BJ (cell line): ENCODE measurements at regions not wholly inside any gene's neighbourhood (a gene's known extent, or its start where the extent isn't known, plus 50 kb on each side); places are given as distances from the start of the nearest gene placed in this dataset.
"Not testable (repeated sequence)": the region's sequence is repeated elsewhere in the genome, so short reads cannot be mapped to it uniquely, and the experiment has no call there.

Experiments
- CTCF ChIA-PET: fragments of 350-600 bp; formaldehyde crosslinking; extraction: SDS; loops from one replicate; lab custom pipeline; 2021; ENCODE audit warnings: antibody characterized with exemption, inconsistent platforms; lab: Yijun Ruan, JAX
- POLR2A ChIA-PET: fragments of 300-600 bp; sonication (Branson Sonifier 250); formaldehyde crosslinking; extraction: SDS; loops from one replicate; lab custom pipeline; 2021; ENCODE audit warnings: antibody characterized with exemption; lab: Charles Lee
- DNase-seq: peaks from one replicate; pipeline ENCODE4 v3.0.0-alpha.2; 2011; ENCODE audit warnings: low read depth
- H3K27me3 ChIP-seq: 2 replicates; pipeline ENCODE4 v1.6.0; 2011; ENCODE audit warnings: low read length; ENCODE audit not compliant: control insufficient read depth, insufficient read depth
- H3K36me3 ChIP-seq: 2 replicates; pipeline ENCODE4 v1.5.1; 2011; ENCODE audit warnings: low read length; ENCODE audit not compliant: control insufficient read depth, insufficient read depth
- H3K4me3 ChIP-seq: 2 replicates; pipeline ENCODE4 v1.5.1; 2011; ENCODE audit warnings: low read depth, mild to moderate bottlenecking, control low read depth, low read length
- TF ChIP-seq, protein P1 (sequence below): IDR thresholded peaks from 2 replicates; pipeline ENCODE4 v1.5.1; 2011; ENCODE audit warnings: low read depth, mild to moderate bottlenecking, control low read depth, inconsistent platforms, low read length, moderate library complexity; ENCODE audit not compliant: insufficient read depth

- DNase-seq: no peak
- no peaks in the 10 kb centered on the region for H3K36me3 ChIP-seq
- ChIA-PET POLR2A (no interaction called here), CTCF (no interaction called here)
- TF ChIP-seq, protein P1, sequence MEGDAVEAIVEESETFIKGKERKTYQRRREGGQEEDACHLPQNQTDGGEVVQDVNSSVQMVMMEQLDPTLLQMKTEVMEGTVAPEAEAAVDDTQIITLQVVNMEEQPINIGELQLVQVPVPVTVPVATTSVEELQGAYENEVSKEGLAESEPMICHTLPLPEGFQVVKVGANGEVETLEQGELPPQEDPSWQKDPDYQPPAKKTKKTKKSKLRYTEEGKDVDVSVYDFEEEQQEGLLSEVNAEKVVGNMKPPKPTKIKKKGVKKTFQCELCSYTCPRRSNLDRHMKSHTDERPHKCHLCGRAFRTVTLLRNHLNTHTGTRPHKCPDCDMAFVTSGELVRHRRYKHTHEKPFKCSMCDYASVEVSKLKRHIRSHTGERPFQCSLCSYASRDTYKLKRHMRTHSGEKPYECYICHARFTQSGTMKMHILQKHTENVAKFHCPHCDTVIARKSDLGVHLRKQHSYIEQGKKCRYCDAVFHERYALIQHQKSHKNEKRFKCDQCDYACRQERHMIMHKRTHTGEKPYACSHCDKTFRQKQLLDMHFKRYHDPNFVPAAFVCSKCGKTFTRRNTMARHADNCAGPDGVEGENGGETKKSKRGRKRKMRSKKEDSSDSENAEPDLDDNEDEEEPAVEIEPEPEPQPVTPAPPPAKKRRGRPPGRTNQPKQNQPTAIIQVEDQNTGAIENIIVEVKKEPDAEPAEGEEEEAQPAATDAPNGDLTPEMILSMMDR: no peak
- no peaks in the 10 kb centered on the region for H3K27me3 ChIP-seq
- H3K4me3 ChIP-seq: no peak overlapping the region
Observed at GRCh38 chr4:19557161-19557560, 694.5 kb upstream of the SLIT2 start.

- CTCF ChIA-PET, H3K27me3 ChIP-seq, POLR2A ChIA-PET, H3K4me3 ChIP-seq, DNase-seq, H3K36me3 ChIP-seq: not testable (repeated sequence)
Observed at GRCh38 chr4:19556276-19556675, 695.4 kb upstream of the SLIT2 start.

DNA sequence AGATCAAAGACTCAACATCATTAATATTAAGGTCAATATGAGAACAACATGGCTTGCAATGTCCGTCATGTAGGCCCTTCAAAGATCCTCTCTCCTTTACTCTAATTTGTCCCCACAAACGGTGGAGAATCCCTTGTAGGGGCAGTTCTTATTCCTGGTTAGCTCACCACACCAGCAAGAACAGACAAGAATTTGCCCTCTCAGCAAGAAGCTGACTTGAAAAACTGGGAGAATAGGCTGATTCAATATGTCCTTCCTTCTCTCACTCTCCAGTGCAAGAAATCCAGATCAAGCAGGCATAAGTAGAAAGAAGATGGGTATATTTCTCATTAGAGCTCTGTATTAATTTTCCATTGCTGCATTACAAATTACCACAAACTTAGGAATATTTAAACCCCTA lies 704.2 kb upstream of the SLIT2 start:
- no peak overlapping the region for H3K4me3 ChIP-seq
- ChIA-PET POLR2A (no interaction called here), CTCF (no interaction called here)
- no peaks in the 10 kb centered on the region for H3K27me3 ChIP-seq
- TF ChIP-seq, protein P1: no peak
- no peaks in the 10 kb centered on the region for H3K36me3 ChIP-seq
- DNase-seq: no peak

- POLR2A ChIA-PET: no interaction called here
Observed at GRCh38 chr4:19544446-19545125, 707.1 kb upstream of the SLIT2 start.

GRCh38 chr4:19540859-19541540 lies 710.7 kb upstream of the SLIT2 start:
- Histone ChIP-seq H3K36me3 (no peaks in the 10 kb centered on the region), H3K4me3 (no peak overlapping the region), H3K27me3 (no peaks in the 10 kb centered on the region)
- CTCF ChIA-PET: no interaction called here
- POLR2A ChIA-PET: no interaction called here
- DNase-seq: no peak
- TF ChIP-seq, protein P1: no peak

More at GRCh38 chr4:19544446-19545125, 707.1 kb upstream of the SLIT2 start:
- Histone ChIP-seq H3K36me3 (no peaks in the 10 kb centered on the region), H3K4me3 (no peak overlapping the region), H3K27me3 (no peaks in the 10 kb centered on the region)
- DNase-seq: no peak
- CTCF ChIA-PET: interaction anchor here (1.1 kb wide), 1 partner anchor 17 kb away, joined by 3 read pairs; no protein-coding TSS in a partner anchor
- TF ChIP-seq, protein P1: no peak
